ENCODE measurements at regions not wholly inside any gene's neighbourhood (a gene's known extent, or its start where the extent isn't known, plus 50 kb on each side); places are given as distances from the start of the nearest gene placed in this dataset.

DNA sequence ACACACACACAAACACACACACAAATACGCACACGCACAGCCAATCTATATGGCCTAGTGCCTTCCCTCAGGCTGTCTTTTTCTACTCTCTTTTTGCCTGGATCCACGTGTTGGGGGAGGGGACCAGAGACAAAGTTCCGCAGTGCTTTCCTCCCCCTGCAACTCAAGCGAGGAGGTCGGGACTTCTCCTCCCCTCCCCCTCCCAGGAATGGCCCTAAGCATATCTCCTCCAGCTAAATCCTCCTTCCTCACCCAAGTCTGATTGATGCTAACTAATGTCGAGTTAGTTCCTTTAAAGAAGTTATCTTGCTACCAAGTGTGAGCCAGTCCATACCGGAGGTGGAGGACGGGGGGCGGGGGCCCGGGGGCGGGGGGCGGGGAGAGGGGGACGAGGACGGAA, 141.2 kb upstream of the ZIC3 start:
- TF ChIP-seq, protein P1, sequence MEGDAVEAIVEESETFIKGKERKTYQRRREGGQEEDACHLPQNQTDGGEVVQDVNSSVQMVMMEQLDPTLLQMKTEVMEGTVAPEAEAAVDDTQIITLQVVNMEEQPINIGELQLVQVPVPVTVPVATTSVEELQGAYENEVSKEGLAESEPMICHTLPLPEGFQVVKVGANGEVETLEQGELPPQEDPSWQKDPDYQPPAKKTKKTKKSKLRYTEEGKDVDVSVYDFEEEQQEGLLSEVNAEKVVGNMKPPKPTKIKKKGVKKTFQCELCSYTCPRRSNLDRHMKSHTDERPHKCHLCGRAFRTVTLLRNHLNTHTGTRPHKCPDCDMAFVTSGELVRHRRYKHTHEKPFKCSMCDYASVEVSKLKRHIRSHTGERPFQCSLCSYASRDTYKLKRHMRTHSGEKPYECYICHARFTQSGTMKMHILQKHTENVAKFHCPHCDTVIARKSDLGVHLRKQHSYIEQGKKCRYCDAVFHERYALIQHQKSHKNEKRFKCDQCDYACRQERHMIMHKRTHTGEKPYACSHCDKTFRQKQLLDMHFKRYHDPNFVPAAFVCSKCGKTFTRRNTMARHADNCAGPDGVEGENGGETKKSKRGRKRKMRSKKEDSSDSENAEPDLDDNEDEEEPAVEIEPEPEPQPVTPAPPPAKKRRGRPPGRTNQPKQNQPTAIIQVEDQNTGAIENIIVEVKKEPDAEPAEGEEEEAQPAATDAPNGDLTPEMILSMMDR (conservative IDR thresholded peaks at IDR 0.05) = no peak
- Mint-ChIP-seq H3K27ac (no peak overlapping the region), H3K4me3 (peak overlapping the region; percentile 36), H3K9me3 (peaks cover 4% of the 10 kb centered on the region), H3K36me3 (no peaks in the 10 kb centered on the region), H3K4me1 (ENCODE audit: unreplicated experiment) (no peaks in the 10 kb centered on the region), H3K27me3 (peaks cover 75% of the 10 kb centered on the region)
- DNase-seq (ENCODE audit: extremely low spot score, unreplicated experiment) = no peak

DNA sequence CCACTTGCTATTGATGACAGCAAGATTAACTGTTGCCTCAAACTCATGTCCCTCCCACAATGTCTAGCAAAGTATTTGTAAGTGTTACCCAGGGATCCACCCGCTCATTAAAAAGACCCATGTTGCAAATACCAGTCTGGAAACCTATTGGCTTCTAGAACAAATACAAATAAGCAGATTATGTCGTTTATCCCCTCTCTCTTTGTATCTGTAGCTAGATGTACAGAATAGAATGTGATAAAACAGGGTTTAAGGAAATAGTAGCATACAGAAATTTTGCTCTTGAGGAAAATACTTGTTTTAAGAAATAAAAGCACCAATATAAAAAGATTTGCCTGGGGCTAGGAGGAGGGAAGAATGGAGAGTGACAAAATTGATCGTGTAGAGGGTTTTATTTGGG, 142.7 kb upstream of the ZIC3 start:
- H3K27me3 Mint-ChIP-seq = peaks cover 64% of the 10 kb centered on the region
- no peaks in the 10 kb centered on the region for H3K4me1 Mint-ChIP-seq (ENCODE audit: unreplicated experiment)
- TF ChIP-seq, protein P1 (conservative IDR thresholded peaks at IDR 0.05) = no peak
- H3K4me3 Mint-ChIP-seq = no peak overlapping the region
- H3K36me3 Mint-ChIP-seq = no peaks in the 10 kb centered on the region
- no peak for DNase-seq (ENCODE audit: extremely low spot score, unreplicated experiment)
- H3K9me3 Mint-ChIP-seq = peaks cover 4% of the 10 kb centered on the region
- H3K27ac Mint-ChIP-seq = no peak overlapping the region

DNA sequence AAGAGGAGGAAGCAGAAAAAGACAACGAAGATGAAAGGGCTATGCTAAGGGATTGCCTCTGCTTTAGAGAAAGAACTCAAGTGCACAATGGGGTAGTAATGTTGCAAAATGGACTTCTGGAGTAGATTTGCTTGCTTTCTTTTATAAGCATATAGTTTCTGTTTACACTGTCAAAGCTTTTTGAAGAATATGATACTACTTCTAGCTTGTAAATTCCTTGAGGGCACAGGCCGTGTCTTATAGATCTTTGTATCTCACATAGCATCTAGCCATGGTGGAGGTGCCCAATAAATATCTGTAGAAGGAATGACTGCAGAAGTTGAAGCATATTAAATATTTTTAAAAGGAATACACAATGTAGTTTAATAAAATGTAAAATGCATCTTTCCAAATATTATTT, 147.8 kb upstream of the ZIC3 start:
- H3K4me3 Mint-ChIP-seq = no peak overlapping the region
- H3K36me3 Mint-ChIP-seq = no peaks in the 10 kb centered on the region
- no peaks in the 10 kb centered on the region for H3K9me3 Mint-ChIP-seq
- DNase-seq (ENCODE audit: extremely low spot score, unreplicated experiment) = no peak
- H3K4me1 Mint-ChIP-seq (ENCODE audit: unreplicated experiment) = no peaks in the 10 kb centered on the region
- no peak overlapping the region for H3K27ac Mint-ChIP-seq
- H3K27me3 Mint-ChIP-seq = peaks cover 21% of the 10 kb centered on the region
- TF ChIP-seq, protein P1 (conservative IDR thresholded peaks at IDR 0.05) = no peak

DNA sequence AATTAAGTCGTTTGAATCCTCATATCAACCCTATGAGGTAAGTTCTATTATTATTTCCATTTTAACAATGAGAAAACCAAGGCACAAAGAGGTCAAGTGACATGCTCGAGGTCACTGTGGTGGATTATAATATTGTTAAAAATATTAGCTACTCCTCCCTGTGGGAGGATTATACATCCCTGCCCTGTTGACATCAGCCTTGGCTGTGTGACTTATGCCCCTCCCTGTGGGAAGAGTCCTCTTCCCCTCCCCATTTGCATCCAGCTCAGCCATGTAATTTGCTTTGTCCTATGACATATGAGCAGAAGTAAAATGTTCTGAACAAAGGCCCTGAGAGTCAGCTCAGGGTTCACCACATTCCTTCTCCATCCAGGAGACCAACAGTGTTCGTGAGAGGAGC, 152.7 kb upstream of the ZIC3 start:
- Mint-ChIP-seq H3K9me3 (no peaks in the 10 kb centered on the region), H3K4me1 (ENCODE audit: unreplicated experiment) (no peaks in the 10 kb centered on the region), H3K4me3 (no peak overlapping the region), H3K27ac (no peak overlapping the region), H3K36me3 (no peaks in the 10 kb centered on the region), H3K27me3 (no peaks in the 10 kb centered on the region)
- DNase-seq (ENCODE audit: extremely low spot score, unreplicated experiment) = no peak
- TF ChIP-seq, protein P1 (conservative IDR thresholded peaks at IDR 0.05) = no peak

DNA sequence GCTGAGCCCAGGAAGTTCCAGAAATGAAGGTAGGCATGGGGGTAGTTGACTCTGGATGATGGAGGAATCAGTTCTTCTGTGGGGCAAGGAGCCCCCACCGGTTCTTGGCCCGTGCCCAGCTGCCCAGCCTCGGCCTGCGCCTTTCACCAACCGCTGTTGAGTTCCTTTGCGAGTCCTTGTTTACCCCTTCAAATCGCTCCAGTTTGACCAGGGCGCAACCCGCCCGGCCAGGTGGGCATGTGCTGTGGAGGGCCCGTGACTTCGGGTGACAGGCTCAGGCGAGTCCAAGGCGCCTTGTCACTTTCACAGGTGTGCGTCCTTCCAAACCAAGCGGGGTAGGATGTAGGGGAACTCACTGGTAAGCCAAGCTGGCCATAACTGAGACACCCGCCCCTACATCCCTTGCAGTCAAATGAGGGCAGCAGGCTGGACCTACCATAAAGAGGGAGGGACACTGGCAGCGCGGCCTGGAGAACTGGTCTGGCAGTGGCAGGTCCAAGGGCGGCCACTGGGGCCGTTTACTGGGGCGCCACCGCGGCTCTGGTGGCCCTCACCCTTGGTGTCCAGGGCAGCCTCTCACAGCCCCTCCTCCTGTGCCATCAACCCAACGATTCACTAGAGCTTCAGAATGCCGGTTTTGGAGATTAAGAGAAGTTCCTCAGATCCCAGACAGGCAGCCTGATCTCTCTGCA, 160.3 kb upstream of the ZIC3 start:
- Mint-ChIP-seq H3K4me3 (no peak overlapping the region), H3K27ac (no peak overlapping the region), H3K4me1 (ENCODE audit: unreplicated experiment) (no peaks in the 10 kb centered on the region), H3K27me3 (no peaks in the 10 kb centered on the region), H3K36me3 (no peaks in the 10 kb centered on the region), H3K9me3 (no peaks in the 10 kb centered on the region)
- TF ChIP-seq, protein P1 (conservative IDR thresholded peaks at IDR 0.05) = no peak
- no peak for DNase-seq (ENCODE audit: extremely low spot score, unreplicated experiment)

DNA sequence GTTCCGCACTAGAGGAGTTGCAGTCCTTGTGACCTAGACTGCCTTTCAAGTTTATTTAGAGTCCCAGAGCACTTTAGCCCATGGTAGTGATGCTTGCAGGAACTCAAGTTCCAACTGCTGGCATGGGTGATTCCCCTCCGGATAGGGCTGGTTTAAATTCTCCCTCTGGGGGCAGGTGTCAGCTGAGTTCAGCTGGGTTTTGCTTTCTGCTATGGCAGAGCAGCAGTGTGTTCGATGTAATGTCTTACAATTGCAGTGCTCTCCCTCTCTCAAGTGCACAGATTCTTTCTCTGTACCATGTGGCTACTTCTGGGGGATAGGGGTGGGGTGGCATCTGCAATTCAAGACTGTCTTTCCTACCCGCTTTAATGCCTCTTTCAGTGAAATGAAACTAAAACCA, 164.8 kb upstream of the ZIC3 start:
- H3K36me3 Mint-ChIP-seq = no peaks in the 10 kb centered on the region
- no peaks in the 10 kb centered on the region for H3K9me3 Mint-ChIP-seq

More for the DNA sequence above, 164.8 kb upstream of the ZIC3 start:
- Mint-ChIP-seq H3K4me3 (no peak overlapping the region), H3K27ac (no peak overlapping the region), H3K27me3 (no peaks in the 10 kb centered on the region), H3K4me1 (ENCODE audit: unreplicated experiment) (no peaks in the 10 kb centered on the region)
- TF ChIP-seq, protein P1 (conservative IDR thresholded peaks at IDR 0.05) = no peak
- DNase-seq (ENCODE audit: extremely low spot score, unreplicated experiment) = no peak

Measured in type B pancreatic cell (in vitro differentiated cells).